GM13976 (cell line): ENCODE measurements at regions not wholly inside any gene's neighbourhood (a gene's known extent, or its start where the extent isn't known, plus 50 kb on each side); places are given as distances from the start of the nearest gene placed in this dataset.

Experiments
- DNase-seq: peaks from one replicate; pipeline ENCODE4 v3.0.0; 2012; ENCODE audit warnings: low spot score
- CTCF ChIP-seq: IDR thresholded peaks from 2 replicates; pipeline ENCODE4 v1.5.1; 2012; ENCODE audit warnings: borderline replicate concordance, mild to moderate bottlenecking; ENCODE audit not compliant: insufficient read depth; ENCODE audit errors: extremely low read depth, missing control alignments, control extremely low read depth
- in situ Hi-C: fragments of 300-500 bp; cut with MboI; formaldehyde crosslinking; loops from one replicate; pipeline ENCODE4 v1.12.0; 2022; ENCODE audit warnings: low sequenced_read_pairs, mixed read lengths, inconsistent platforms; ENCODE audit not compliant: unreplicated experiment

- DNase-seq, result no peak
- TF ChIP-seq CTCF, result no peak
- in situ Hi-C loops, result no loop called here
Observed at GRCh38 chr5:88666761-88667495, 216.1 kb downstream of the MEF2C start.

GRCh38 chr5:88665750-88666215 lies 217.2 kb downstream of the MEF2C start:
- no peak for DNase-seq
- in situ Hi-C loops, result no loop called here
- TF ChIP-seq CTCF, result no peak

- in situ Hi-C loops, result no loop called here
- TF ChIP-seq CTCF, result no peak
- DNase-seq, result no peak
Observed at GRCh38 chr5:88664645-88665044, 218.3 kb downstream of the MEF2C start.

GRCh38 chr5:88663793-88664216 lies 219.2 kb downstream of the MEF2C start:
- no peak for DNase-seq
- in situ Hi-C loops, result no loop called here
- TF ChIP-seq CTCF, result no peak

GRCh38 chr5:88662846-88663245 lies 220.1 kb downstream of the MEF2C start:
- in situ Hi-C loops, result no loop called here
- no peak for TF ChIP-seq CTCF
- no peak for DNase-seq

- DNase-seq, result no peak
Observed at GRCh38 chr5:88661806-88662207, 221.2 kb downstream of the MEF2C start.

More at GRCh38 chr5:88661806-88662207, 221.2 kb downstream of the MEF2C start:
- TF ChIP-seq CTCF, result no peak
- in situ Hi-C loops, result no loop called here
